GM18511 (cell line): ENCODE measurements at regions not wholly inside any gene's neighbourhood (a gene's known extent, or its start where the extent isn't known, plus 50 kb on each side); places are given as distances from the start of the nearest gene placed in this dataset.
A peak's percentile ranks its signal among the peaks of the same experiment; 100 is the strongest.

Experiments
- ATAC-seq: cut with Tn5 transposase; IDR thresholded peaks from one replicate; pipeline ENCODE4 v1.9.1; 2021; ENCODE audit warnings: mild to moderate bottlenecking, moderate library complexity; ENCODE audit not compliant: unreplicated experiment

DNA sequence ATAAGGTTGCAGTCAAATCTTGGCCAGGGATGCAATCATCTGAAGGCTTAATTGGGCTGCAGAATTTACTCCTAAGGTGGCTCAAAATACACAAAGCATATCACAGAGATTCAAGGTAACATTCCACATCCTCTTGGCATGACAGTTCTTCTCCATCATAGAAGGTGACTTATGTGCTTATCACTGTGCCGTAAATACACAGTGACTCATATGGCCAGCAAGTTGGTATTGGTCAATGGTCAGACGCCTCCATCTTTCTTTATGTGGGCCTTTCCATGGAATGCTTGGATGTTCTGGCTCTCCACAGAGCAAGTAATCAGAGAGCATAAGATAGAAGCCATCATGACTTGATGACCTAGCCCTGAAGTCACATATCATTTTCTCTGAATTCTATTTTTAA lies 168.8 kb upstream of the ST8SIA2 start:
- ATAC-seq: no peak

DNA sequence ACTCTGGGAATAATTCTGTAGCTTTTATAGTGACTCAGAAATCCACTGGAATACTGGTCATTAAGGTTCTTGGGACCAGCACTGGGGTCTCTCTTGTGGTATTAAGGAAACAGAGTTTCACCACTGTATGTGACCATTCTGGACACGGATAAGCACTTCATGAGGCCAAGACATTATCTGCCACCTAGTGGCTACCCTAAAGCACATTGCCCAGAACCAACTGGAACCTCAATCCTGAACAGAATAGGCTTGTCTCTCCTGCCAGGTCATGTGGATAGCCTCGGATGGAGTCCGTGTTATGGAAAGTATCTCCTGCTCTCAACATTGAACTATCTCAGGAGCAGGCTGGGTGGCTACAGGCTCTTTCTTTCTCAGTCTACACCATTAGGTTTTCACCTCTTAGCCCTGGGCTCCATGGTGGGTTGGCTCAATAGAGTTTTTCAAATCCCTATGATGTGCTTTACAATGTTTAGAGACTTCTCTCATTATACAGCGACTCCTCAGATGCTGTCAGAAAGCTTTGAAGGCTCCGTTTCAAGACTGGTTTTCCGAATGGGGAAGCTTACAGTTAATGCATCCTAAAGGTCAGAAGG lies 167.6 kb upstream of the ST8SIA2 start:
- ATAC-seq: no peak

DNA sequence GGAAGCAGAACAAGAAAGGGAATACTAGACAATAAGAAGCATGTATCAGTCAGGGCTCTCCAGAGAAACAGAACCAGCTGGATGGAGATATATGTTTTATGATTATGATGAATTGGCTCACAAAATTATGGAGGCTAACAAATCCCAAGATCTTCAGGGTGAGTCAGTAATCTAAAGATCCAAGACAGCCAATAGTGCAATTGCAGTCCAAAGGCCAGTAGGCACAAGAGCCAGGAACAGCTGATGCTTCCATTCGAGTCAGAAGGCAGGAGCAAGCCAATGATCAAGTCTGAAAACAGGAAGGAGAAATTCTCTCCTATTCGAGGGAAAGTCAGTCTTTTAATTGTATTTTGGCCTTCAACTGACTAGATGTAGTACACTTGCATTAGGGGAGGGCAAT lies 164.9 kb upstream of the ST8SIA2 start:
- ATAC-seq: no peak

DNA sequence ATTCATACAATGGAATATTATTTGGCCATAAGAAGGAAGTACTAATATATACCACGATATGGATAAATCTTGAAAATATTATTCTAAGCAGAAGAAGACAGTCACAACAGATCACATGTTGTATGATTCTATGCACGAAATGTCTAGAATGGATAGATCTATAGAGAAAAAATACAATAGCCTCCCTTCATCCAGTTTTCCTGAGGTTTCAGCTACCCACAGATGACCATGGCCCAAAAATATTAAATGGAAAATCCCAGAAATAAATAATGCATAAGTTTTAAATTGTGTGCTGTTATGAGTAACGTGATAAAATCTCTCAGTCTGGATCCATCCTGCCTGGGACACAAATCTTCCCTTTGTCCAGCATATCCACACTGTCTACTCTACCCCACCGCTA lies 162.2 kb upstream of the ST8SIA2 start:
- ATAC-seq: no peak

DNA sequence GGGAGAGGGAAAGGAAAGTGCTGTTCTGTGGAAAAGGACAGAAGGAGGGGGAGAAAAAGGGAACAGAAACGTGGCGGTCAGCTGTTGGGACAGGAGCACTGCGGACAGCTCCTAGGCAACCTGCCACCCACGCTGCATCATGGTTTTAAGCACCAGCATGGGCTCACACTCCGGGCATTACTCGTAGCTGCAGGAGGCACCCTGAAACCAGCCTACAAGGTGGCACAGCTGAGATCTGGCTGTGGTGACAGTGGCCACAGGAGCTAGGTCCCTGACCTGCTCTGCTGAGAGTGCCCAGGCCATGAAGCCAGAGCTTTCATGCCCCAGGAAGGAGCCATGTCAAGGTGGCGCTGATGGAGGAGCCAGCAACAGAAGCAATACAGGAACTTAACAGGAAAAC lies 161.4 kb upstream of the ST8SIA2 start:
- ATAC-seq: no peak

DNA sequence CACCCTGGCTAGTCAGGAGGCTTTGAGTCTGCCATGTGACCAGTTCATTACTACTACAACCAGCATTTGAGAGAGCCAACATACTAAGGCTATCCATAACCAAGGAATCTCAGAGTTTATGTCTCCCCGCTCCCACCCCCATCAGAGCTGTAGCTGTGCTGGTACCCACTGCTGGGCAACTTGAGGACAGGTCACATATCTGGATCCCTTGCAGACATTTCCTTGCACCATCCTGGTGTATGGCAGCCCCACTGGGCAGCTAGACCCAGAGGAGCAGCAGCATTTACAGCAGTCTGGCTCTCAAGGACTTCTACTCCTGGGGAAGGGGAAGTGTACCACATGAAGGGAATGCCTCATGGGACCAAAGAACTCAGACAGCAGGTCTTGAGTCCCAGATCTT lies 160.8 kb upstream of the ST8SIA2 start:
- no peak for ATAC-seq

DNA sequence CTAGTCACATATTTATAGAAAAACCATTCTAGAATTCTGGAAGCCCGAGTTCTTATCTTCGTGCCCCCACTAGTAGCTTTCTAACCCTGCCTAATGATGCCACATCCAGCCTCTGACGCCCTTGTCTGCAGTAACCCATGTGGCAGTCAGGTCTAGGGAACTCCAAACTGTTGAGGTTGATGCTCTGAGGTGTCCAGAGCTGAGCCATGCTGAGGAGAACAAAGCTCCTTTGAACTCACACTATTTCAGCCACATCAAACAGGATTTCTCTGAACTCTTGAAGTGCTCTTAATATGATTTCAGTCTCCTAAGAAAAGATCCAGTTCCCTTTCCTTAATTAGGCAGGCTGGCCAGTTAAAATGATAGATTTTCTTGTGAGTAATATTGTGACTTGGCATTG lies 150.5 kb upstream of the ST8SIA2 start:
- no peak for ATAC-seq

DNA sequence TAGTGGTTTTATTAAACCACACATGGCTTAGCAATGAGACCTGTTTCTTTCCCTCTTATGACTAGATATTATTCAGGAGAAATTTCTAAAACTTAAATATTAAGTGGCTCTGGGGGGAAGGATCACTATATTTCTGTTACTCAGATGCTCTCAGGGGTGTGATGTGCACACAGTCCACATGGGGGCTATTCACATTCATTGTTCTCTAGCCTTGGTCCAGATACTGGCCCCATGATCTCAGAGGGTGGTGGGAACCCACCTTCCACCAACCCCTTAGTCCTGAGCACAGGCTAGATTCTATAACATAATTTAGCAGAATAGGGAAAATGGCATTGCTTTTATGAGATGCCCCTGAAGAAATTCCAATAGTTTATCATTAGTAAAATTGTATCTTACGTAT lies 149.0 kb upstream of the ST8SIA2 start:
- no peak for ATAC-seq

DNA sequence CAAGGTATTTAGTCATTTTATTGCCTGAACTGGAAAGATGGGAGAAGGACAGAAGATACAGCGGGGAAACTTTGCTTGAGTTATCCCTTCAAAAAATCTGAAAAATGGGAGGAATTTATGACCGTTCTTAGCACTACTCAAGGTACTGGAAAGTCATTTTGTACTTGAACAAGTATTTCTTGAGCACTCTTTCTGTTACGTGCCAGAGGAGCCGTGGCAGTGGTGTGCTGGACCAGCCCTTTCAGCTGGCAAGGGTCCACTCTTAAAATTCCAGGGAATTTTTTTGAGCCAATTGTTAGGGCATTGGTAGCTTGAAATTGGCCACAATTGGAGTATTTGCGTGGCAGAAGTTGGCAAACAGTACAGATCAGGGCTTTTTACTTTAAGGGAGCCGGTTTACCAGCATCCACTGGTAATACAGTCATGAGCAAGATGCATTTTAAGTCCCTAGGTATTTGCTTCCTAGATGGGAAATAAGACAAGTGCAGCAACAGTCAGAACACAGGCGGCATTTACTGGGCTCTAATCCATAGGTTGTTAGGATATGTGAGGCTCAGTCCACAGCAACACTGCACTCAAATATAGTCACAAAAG lies 145.9 kb upstream of the ST8SIA2 start:
- ATAC-seq: no peak

DNA sequence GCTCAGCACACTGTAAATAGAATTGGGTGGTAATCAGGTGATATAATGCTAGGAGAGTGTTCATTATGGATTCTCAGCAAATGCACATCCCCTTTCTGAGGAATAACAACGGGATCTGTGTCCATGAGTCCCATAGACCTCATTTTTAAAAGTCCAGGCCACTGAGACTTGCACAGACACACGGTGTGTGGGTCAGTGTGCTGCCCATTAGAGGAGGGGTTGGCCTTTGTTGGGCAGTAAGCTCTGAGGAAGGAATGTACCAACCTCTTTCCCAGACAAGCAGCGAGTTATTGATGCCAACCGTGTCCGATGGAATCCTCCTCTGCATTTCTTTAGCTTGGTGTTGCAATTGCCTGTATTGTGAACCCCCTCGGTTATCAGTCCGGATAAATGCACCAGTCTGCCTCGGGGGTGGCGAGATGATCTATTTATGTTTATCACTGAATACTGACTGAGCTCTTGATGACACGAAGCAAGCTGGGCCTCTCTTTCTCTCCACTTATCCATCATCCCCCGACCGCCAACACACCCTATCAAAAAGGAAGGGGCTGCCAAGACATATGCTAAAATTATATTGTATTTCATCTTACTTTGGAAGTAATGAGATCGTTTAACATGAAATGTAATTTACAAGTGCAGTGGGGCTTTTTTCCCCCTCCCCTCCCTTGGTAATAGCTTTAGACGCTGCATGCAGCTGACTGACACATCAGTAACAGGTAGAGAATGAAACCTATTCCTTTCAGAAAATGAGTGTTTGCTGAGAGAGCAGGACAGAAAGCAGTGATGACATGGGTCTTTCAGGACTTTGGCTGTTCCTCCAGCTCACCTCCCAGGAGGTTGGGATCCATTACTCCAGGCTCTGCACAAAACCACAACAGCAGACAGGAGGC lies 126.6 kb upstream of the ST8SIA2 start:
- no peak for ATAC-seq

DNA sequence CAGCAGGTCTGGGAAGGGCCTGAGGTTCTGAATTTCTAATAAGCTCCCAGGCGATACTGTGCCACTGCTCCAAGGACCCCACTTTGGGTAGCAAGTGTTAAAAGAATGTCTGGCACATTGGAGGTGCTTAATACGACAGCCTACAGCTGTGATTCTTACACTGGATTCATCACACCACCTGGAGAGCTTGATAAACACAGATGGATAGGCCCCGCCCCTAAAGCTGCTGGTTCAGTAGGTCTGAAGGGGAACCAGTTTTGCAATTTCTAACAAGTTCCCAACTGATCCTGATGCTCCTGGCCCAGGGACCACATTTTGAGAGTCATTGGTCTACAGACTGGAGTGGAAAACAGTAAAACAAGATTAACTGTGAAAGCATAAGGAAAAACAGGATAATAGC lies 124.8 kb upstream of the ST8SIA2 start:
- ATAC-seq: no peak

DNA sequence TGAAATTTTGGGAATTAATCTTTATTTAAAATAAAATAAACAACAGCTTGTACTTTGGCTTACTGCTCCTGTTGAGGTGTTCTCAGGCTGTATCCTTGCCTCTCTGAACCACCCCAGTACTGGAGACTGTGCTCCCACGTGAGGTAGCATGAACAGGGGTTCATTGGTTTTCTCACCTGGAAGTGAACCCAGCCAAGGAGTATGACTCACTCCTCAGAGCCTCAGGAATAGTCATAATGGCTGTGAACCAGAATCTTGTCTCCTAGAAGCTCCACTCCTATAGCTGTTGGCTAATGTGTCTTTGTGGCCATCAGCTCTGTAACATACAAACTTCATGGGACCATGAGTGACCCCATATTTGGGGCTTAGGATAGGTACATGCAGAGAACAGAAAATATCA lies 122.5 kb upstream of the ST8SIA2 start:
- ATAC-seq: no peak

DNA sequence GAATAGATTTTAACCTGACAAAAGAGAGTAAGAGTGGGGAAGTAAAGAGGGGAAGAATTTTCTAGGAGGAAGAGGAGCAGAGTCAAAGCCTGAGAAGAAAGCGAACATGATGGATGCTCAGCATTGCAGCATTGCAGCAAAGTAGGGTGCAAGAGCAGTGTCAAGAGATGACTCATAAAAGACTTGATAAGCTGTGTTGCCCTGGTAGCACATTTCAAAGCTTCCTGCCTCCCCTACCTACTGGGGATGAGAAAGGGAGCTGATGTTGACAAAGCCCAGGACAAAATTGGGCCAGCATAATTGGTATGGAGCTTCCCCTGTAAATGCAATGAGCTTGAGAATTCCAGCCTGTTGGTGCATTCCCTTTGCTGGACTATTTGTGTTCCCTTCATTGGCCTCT lies 121.6 kb upstream of the ST8SIA2 start:
- ATAC-seq: no peak

DNA sequence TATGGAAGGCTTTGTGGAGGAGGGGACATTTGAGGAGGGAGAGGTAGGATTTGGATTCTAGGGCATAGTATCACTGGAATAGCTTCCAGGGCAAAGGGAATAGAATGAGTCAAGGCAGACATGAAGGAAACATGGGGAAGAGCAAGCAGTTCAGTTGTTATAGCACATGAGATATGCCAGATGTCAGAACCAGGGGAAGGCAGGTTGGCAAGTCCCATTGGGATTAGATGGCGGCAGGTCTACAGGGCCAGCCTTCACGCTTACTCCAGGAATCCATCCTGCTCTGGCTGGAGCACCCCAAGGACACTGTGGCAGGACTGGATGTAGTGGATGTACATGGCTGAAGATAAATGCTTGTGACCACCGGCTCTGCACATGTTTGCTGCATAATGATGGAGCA lies 120.4 kb upstream of the ST8SIA2 start:
- ATAC-seq: no peak

DNA sequence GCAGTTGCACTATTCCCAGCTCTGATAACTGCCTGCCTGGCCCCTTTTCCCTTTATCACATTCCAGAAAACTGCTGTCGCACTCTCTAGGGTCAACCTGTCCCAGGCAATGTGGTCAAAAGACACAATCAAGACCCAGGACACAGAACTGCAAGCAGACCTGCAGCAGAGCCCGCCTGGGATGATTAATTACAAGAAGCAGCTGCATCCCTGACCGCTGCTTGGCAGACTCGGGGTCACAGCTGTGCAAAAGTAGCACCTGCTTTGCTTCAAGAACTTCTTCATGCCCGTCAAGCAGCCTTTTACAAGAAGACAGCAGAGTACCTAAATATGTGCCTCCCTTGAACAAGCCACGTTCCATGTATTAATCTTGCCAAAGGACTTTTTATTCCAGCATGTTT lies 120.0 kb upstream of the ST8SIA2 start:
- ATAC-seq: no peak

DNA sequence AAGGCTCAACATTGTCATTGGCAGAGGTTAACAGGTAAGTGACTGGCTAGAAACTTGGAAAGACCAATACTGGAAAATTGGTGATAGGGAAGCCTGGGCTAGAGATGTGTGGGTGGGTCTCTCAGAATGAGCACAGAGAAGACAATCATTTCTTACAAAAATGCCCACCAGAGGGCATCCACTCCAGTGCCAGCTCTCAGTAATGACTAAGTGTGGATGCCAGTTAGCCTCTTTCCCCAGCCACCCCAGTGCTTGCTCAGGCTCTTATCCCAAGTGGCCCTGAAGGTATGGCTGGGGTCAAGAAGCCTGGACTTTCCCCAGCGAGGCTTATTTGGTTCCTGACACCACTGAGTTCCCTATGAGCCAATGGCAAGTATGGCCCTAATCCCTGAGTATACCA lies 115.9 kb upstream of the ST8SIA2 start:
- peak; percentile 73 for ATAC-seq

DNA sequence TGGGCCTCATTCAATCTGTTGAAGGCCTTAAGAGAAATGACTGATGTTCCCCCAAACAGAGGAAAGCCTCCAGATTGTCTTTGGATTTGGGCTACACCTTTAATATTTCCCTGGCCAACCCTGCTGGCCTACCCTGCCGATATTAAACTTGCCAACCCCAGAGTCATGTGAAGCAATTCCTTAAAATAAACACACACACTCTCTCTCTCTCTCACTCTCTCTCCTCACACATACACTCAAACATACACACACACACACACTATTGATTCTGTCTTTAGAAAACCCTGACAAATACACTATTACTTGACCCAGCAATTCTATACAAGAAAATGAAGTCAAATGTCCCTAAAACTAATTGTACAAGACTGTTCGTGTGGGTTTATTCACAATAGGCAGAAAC lies 109.9 kb upstream of the ST8SIA2 start:
- no peak for ATAC-seq

DNA sequence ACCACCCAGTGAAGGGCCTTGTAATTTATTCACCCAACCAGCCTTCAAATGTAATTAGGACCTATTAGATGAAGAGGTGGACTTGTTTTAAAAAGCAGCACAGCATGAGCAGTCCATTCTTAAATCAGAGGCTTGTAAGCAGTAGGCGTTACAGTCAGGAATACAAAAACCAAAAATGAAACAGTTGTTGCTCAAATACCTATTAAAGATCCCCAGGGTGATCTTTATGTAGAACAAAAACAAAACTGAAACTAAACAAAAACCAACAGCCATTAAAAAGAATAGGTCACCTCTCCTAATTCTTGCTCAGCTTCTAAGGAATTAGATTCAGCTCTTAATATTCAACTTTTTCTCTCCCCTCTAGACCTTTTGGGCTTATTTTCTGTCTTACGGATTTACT lies 104.9 kb upstream of the ST8SIA2 start:
- ATAC-seq: peak; percentile 93

DNA sequence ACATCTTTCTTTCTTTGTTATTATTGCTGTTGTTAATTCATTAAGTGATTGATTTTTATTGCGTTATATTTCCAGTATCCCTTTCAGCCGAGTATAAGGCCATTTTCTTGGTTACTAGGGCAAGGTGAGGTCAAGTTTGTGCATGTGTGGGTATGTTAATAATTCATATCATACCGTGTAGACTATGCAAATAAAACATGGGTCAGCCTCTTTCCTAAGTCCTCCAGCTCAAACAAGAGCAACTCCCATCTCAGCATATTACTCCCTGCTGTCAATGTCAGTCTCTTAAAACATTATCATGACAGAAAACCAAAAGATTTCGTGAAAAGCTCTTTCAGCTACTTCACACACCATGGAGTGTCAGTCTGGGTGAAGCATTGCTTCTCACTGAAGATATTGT lies 103.9 kb upstream of the ST8SIA2 start:
- no peak for ATAC-seq

DNA sequence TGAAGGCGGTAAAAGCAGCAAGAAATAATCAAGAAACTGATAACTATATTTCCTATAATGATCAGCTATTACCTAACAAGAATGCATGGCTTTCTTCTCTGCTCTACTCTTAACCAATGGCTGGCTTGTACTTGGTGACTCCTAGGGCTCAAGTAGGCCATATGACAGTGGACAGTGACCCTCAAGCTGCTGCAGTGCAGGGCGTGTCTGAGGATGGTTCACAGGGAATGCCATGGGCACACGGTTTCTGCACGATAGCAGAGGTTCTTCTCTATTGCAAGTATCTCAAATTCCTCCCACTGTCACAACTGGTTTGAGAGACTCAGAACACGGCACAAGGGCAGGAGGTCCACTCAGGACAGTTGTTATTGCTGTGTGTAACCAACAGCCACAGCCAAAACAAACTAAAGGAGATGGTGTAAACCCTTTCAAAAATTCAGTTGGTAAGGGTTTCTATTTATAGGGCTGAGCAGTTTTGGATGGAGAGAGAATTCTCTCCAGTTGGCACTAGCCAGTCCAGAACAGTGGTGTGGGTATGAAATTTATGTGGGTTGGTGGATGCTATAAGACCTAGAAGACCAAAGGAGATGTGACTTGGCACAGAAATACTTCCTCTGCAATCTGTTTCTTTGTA lies 103.2 kb upstream of the ST8SIA2 start:
- no peak for ATAC-seq

DNA sequence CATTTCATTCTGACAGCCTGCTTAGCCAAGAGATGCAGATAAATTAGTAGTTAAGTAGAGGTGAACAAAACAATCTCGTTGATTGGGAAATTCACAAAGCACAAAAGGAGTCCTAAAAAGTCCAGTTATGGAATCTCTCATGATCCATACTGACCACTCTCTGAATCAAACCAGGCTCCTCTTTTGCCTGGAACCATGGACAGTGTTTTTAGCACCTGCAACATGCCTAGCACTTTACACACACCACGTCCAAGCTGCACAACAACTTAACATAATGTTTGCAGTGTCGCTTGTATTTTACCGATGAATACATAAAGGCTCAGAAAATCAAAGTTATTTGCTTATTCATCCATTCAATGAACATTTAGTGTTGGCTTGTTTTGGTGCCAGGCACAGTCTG lies 101.8 kb upstream of the ST8SIA2 start:
- no peak for ATAC-seq

DNA sequence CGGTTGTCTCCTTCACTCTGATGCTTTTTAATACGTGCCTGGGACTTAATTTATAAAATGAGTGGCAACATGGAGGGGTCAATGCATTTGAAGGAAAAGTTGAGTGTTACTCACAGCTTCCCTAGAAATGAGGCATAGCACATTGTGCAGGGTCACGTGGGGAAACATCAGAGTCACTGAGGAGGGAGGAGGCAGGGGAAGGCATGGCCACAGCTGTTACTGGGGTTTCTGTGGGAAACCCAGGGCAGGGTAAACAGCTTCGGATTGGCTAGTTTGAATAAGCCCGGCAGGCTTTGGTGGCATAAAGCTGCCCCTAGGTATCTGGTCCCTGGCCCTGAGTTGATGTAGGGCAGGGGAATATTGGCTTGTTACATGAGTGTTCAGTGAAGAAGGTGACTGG lies 98.9 kb upstream of the ST8SIA2 start:
- no peak for ATAC-seq
